ENCODE measurements at regions not wholly inside any gene's neighbourhood (a gene's known extent, or its start where the extent isn't known, plus 50 kb on each side); places are given as distances from the start of the nearest gene placed in this dataset.

- Histone ChIP-seq H3K27ac (ENCODE audit: control insufficient read depth, insufficient read depth, low read length) (no peak overlapping the region), H2AFZ (ENCODE audit: control insufficient read depth, low read length) (no peak overlapping the region), H3K4me1 (ENCODE audit: control insufficient read depth, extremely low read depth, insufficient read depth, low read length) (no peaks in the 10 kb centered on the region), H4K20me1 (ENCODE audit: control insufficient read depth, extremely low read depth, insufficient read depth, low read length) (no peaks in the 10 kb centered on the region), H3K36me3 (ENCODE audit: control insufficient read depth in 2 of 2, extremely low read depth in 1 of 2, insufficient read depth in 2 of 2, low read length in 2 of 2) (no peaks in the 10 kb centered on the region), H3K27me3 (ENCODE audit: control insufficient read depth, extremely low read depth, insufficient read depth, low read length) (no peaks in the 10 kb centered on the region), H3K9me1 (ENCODE audit: control insufficient read depth, extremely low read depth, insufficient read depth, low read length) (no peaks in the 10 kb centered on the region), H3K9me3 (ENCODE audit: control insufficient read depth, low read depth, low read length) (no peaks in the 10 kb centered on the region), H3K4me2 (ENCODE audit: control insufficient read depth, extremely low read depth, insufficient read depth, low read depth, low read length) (no peak overlapping the region), H3K9ac (ENCODE audit: control insufficient read depth, extremely low read depth, insufficient read depth, low read length) (no peak overlapping the region), H3K79me2 (ENCODE audit: control insufficient read depth, insufficient read depth, low read length) (no peaks in the 10 kb centered on the region), H3K4me3 (ENCODE audit: control insufficient read depth in 2 of 3, extremely low read depth in 1 of 3, insufficient read depth in 2 of 3, low read depth in 1 of 3, low read length in 3 of 3) (no peak overlapping the region)
- no peak for DNase-seq (ENCODE audit: low read depth, low spot score)
- dilution Hi-C loops (cut with MboI; ENCODE audit: extremely low pct_ligation_motif_present, low sequenced_read_pairs): no loop called here
- no peak for FAIRE-seq
- TF ChIP-seq CTCF (optimal IDR thresholded peaks at IDR 0.05 in 1 of 3, IDR thresholded peaks at IDR 0.05 in 1 of 3, conservative IDR thresholded peaks at IDR 0.05 in 1 of 3; ENCODE audit: extremely low read depth in 1 of 3, insufficient read depth in 2 of 3, low read length in 3 of 3): no peak
- no peak for TF ChIP-seq EZH2 (IDR thresholded peaks at IDR 0.05; ENCODE audit: low read length)
These were observed 786.5 kb downstream of the PDCD6IP start for GRCh38 chr3:34584971-34585370.

- Histone ChIP-seq H3K79me2 (ENCODE audit: control insufficient read depth, insufficient read depth, low read length) (no peaks in the 10 kb centered on the region), H3K9me3 (ENCODE audit: control insufficient read depth, low read depth, low read length) (no peaks in the 10 kb centered on the region), H3K9me1 (ENCODE audit: control insufficient read depth, extremely low read depth, insufficient read depth, low read length) (no peaks in the 10 kb centered on the region), H3K9ac (ENCODE audit: control insufficient read depth, extremely low read depth, insufficient read depth, low read length) (no peak overlapping the region), H3K4me1 (ENCODE audit: control insufficient read depth, extremely low read depth, insufficient read depth, low read length) (no peaks in the 10 kb centered on the region), H3K4me3 (ENCODE audit: control insufficient read depth in 2 of 3, extremely low read depth in 1 of 3, insufficient read depth in 2 of 3, low read depth in 1 of 3, low read length in 3 of 3) (no peak overlapping the region), H3K27me3 (ENCODE audit: control insufficient read depth, extremely low read depth, insufficient read depth, low read length) (no peaks in the 10 kb centered on the region), H3K4me2 (ENCODE audit: control insufficient read depth, extremely low read depth, insufficient read depth, low read depth, low read length) (no peak overlapping the region), H3K27ac (ENCODE audit: control insufficient read depth, insufficient read depth, low read length) (no peak overlapping the region), H2AFZ (ENCODE audit: control insufficient read depth, low read length) (no peak overlapping the region), H3K36me3 (ENCODE audit: control insufficient read depth in 2 of 2, extremely low read depth in 1 of 2, insufficient read depth in 2 of 2, low read length in 2 of 2) (no peaks in the 10 kb centered on the region), H4K20me1 (ENCODE audit: control insufficient read depth, extremely low read depth, insufficient read depth, low read length) (no peaks in the 10 kb centered on the region)
- FAIRE-seq (no peak), DNase-seq (ENCODE audit: low read depth, low spot score) (no peak)
- dilution Hi-C loops (cut with MboI; ENCODE audit: extremely low pct_ligation_motif_present, low sequenced_read_pairs): no loop called here
- TF ChIP-seq EZH2 (IDR thresholded peaks at IDR 0.05; ENCODE audit: low read length): no peak
- TF ChIP-seq CTCF (optimal IDR thresholded peaks at IDR 0.05 in 1 of 3, IDR thresholded peaks at IDR 0.05 in 1 of 3, conservative IDR thresholded peaks at IDR 0.05 in 1 of 3; ENCODE audit: extremely low read depth in 1 of 3, insufficient read depth in 2 of 3, low read length in 3 of 3): no peak
These were observed 801.2 kb downstream of the PDCD6IP start for GRCh38 chr3:34599595-34599994.

Measured in keratinocyte (primary cell).